Fibroblast of pulmonary artery (primary cell): ENCODE measurements at regions not wholly inside any gene's neighbourhood (a gene's known extent, or its start where the extent isn't known, plus 50 kb on each side); places are given as distances from the start of the nearest gene placed in this dataset.
A peak's percentile ranks its signal among the peaks of the same experiment; 100 is the strongest.
"Not testable (repeated sequence)": the region's sequence is repeated elsewhere in the genome, so short reads cannot be mapped to it uniquely, and the experiment has no call there.

Source experiments
- DNase-seq: peaks from one replicate; pipeline ENCODE4 v3.0.0-alpha.2; 2010; ENCODE audit warnings: low read depth
- H3K4me3 ChIP-seq: replicated peaks from 2 replicates; pipeline ENCODE4 v1.5.1; 2011; ENCODE audit warnings: low read depth, mild to moderate bottlenecking, control low read depth, low read length, moderate library complexity
- CTCF ChIP-seq: IDR thresholded peaks from 2 replicates; pipeline ENCODE4 v1.5.1; 2011; ENCODE audit warnings: mild to moderate bottlenecking, control low read depth, low read length, inconsistent platforms; ENCODE audit errors: missing control alignments

GRCh38 chr12:116327992-116328391, 50.5 kb upstream of the MED13L start:
- H3K4me3 ChIP-seq, DNase-seq: not testable (repeated sequence)

- no peak overlapping the region for H3K4me3 ChIP-seq
- no peak for TF ChIP-seq CTCF
- DNase-seq, result no peak
Measured at GRCh38 chr12:116331876-116332275, 54.4 kb upstream of the MED13L start.

- no peak overlapping the region for H3K4me3 ChIP-seq
- no peak for DNase-seq
- no peak for TF ChIP-seq CTCF
Measured at GRCh38 chr12:116332705-116333380, 55.4 kb upstream of the MED13L start.

- TF ChIP-seq CTCF, result no peak
- no peak for DNase-seq
- H3K4me3 ChIP-seq, result no peak overlapping the region
Measured at GRCh38 chr12:116333402-116333801, 55.9 kb upstream of the MED13L start.

GRCh38 chr12:116336542-116337065, 59.1 kb upstream of the MED13L start:
- DNase-seq, result peak; percentile 54
- no peak for TF ChIP-seq CTCF

GRCh38 chr12:116337312-116337711, 59.8 kb upstream of the MED13L start:
- DNase-seq, result no peak
- no peak overlapping the region for H3K4me3 ChIP-seq
- TF ChIP-seq CTCF, result no peak

More at GRCh38 chr12:116336542-116337065, 59.1 kb upstream of the MED13L start:
- H3K4me3 ChIP-seq, result no peak overlapping the region

GRCh38 chr12:116338064-116338846, 60.8 kb upstream of the MED13L start:
- H3K4me3 ChIP-seq, result no peak overlapping the region
- no peak for TF ChIP-seq CTCF
- DNase-seq, result no peak
